PC-9 (cell line): ENCODE measurements at regions not wholly inside any gene's neighbourhood (a gene's known extent, or its start where the extent isn't known, plus 50 kb on each side); places are given as distances from the start of the nearest gene placed in this dataset.

ENCODE experiments used
- BruUV-seq: library from RNA; stranded (reverse); fragments of 400-500 nt; replicated peaks from 2 replicates; lab custom pipeline; 2021; lab: Mats Ljungman, UMichigan
- CTCF ChIA-PET: fragments of 300-600 bp; sonication (Branson Sonifier 250); formaldehyde crosslinking; loops from one replicate; lab custom pipeline; 2022; ENCODE audit warnings: antibody characterized with exemption; lab: Charles Lee
- POLR2A ChIA-PET: fragments of 300-600 bp; sonication (Branson Sonifier 250); formaldehyde crosslinking; loops from one replicate; lab custom pipeline; 2022; ENCODE audit warnings: antibody characterized with exemption; ENCODE audit not compliant: unreplicated experiment; lab: Charles Lee
- DNase-seq, 2 experiments: peaks; one replicate each; pipeline versions ENCODE4 v3.0.0 to v3.0.0-alpha.2; 2015 to 2022; ENCODE audit warnings: mixed read lengths in 1 of 2
- H2AFZ ChIP-seq: fragments of 200-600 bp; sonication (generic); 2 replicates; pipeline ENCODE4 v1.8.1; 2017; ENCODE audit warnings: antibody characterized with exemption
- H3F3A ChIP-seq: fragments of 200-600 bp; sonication (generic); 2 replicates; pipeline ENCODE4 v1.8.1; 2017; ENCODE audit warnings: antibody characterized with exemption, mild to moderate bottlenecking, low read depth; ENCODE audit not compliant: insufficient read depth
- H3K27ac ChIP-seq: fragments of 200-600 bp; sonication (generic); 2 replicates; pipeline ENCODE4 v1.6.1; 2016; ENCODE audit warnings: mixed run types
- H3K27me3 ChIP-seq: fragments of 200-600 bp; sonication (generic); 2 replicates; pipeline ENCODE4 v1.6.1; 2016; ENCODE audit warnings: low read depth, mixed run types; ENCODE audit not compliant: insufficient read depth
- H3K36me3 ChIP-seq: fragments of 200-600 bp; sonication (generic); 2 replicates; pipeline ENCODE4 v1.6.1; 2016; ENCODE audit warnings: low read depth, mixed run types
- H3K4me1 ChIP-seq: fragments of 200-600 bp; sonication (generic); replicated peaks from 2 replicates; pipeline ENCODE4 v1.6.1; 2016; ENCODE audit warnings: mixed run types; ENCODE audit not compliant: insufficient read depth
- H3K4me2 ChIP-seq: fragments of 200-600 bp; sonication (generic); 2 replicates; pipeline ENCODE4 v1.6.1; 2017; ENCODE audit warnings: mixed run types
- H3K4me3 ChIP-seq: fragments of 200-600 bp; sonication (generic); 2 replicates; pipeline ENCODE4 v1.6.1; 2016; ENCODE audit warnings: mixed run types
- H3K79me2 ChIP-seq: fragments of 200-600 bp; sonication (generic); 2 replicates; pipeline ENCODE4 v1.6.1; 2017; ENCODE audit warnings: low read depth, mixed run types
- H3K9me2 ChIP-seq: fragments of 200-600 bp; sonication (generic); 2 replicates; pipeline ENCODE4 v1.8.1; 2017; ENCODE audit warnings: mild to moderate bottlenecking; ENCODE audit not compliant: insufficient read depth
- H3K9me3 ChIP-seq: fragments of 200-600 bp; sonication (generic); 2 replicates; pipeline ENCODE4 v1.8.1; 2016; ENCODE audit warnings: low read depth; ENCODE audit not compliant: insufficient read depth
- H4K20me1 ChIP-seq: fragments of 200-600 bp; sonication (generic); 2 replicates; pipeline ENCODE4 v1.8.1; 2017; ENCODE audit not compliant: insufficient read depth
- CTCF ChIP-seq: fragments of 200-600 bp; sonication (generic); conservative IDR thresholded peaks from 2 replicates; pipeline ENCODE4 v1.6.1; 2017; ENCODE audit warnings: mixed run types, antibody characterized with exemption, mild to moderate bottlenecking, moderate library complexity
- EZH2 ChIP-seq: fragments of 200-600 bp; sonication (generic); IDR thresholded peaks from 2 replicates; pipeline ENCODE4 v1.8.0; 2017; ENCODE audit warnings: antibody characterized with exemption, low read depth
- intact Hi-C: fragments of 100-400 bp; cut with micrococcal nuclease; formaldehyde crosslinking; loops from one replicate; pipeline ENCODE4 v1.10.0; 2022; ENCODE audit not compliant: unreplicated experiment

- Histone ChIP-seq H3K4me2 (peak overlapping the region; percentile 100), H3K36me3 (peaks cover 20% of the 10 kb centered on the region), H3K9me2 (no peaks in the 10 kb centered on the region), H3K9me3 (no peaks in the 10 kb centered on the region), H3F3A (peaks cover 35% of the 10 kb centered on the region), H4K20me1 (peaks cover 36% of the 10 kb centered on the region), H3K4me1 (peaks cover 48% of the 10 kb centered on the region), H3K4me3 (peak overlapping the region; percentile 100), H3K79me2 (peaks cover 59% of the 10 kb centered on the region), H2AFZ (no peak overlapping the region), H3K27ac (peak overlapping the region; percentile 54), H3K27me3 (no peaks in the 10 kb centered on the region)
- ChIA-PET CTCF (interaction anchor here (0.5 to 1.0 kb wide), 2 partner anchors 343 to 711 kb away, joined by 4 to 5 read pairs; no protein-coding TSS in a partner anchor), POLR2A (interaction anchor here (0.7 to 0.9 kb wide), 2 partner anchors 42 to 158 kb away, joined by 8 to 24 read pairs; a partner anchor contains a TSS)
- intact Hi-C loops = no loop called here
- TF ChIP-seq EZH2 (no peak), CTCF (no peak)
- no TSS peak for BruUV-seq
- peak in 1 of 2 experiments; percentile 70 for DNase-seq
These were observed 55.3 kb upstream of the BOLA1 start for GRCh38 chr1:149844101-149844500.

GRCh38 chr1:149844650-149845255 is 54.6 kb upstream of the BOLA1 start:
- no peaks in the 10 kb centered on the region for H3K9me3 ChIP-seq
- intact Hi-C loops = no loop called here
- peaks cover 20% of the 10 kb centered on the region for H3K36me3 ChIP-seq
- H2AFZ ChIP-seq = no peak overlapping the region
- peaks cover 41% of the 10 kb centered on the region for H3F3A ChIP-seq
- H3K27me3 ChIP-seq = no peaks in the 10 kb centered on the region
- H3K4me3 ChIP-seq = peak overlapping the region; percentile 100
- POLR2A ChIA-PET = no interaction called here
- H3K79me2 ChIP-seq = peaks cover 65% of the 10 kb centered on the region
- no peaks in the 10 kb centered on the region for H3K9me2 ChIP-seq
- H3K27ac ChIP-seq = peak overlapping the region; percentile 23; the same call in 1 of the 2 replicates
- CTCF ChIA-PET = interaction anchor here (0.5 to 0.7 kb wide), 2 partner anchors 342 to 710 kb away, joined by 3 to 5 read pairs; no protein-coding TSS in a partner anchor
- peak overlapping the region; percentile 100 for H3K4me2 ChIP-seq
- no TSS peak for BruUV-seq
- TF ChIP-seq CTCF (no peak), EZH2 (no peak)
- peaks cover 40% of the 10 kb centered on the region for H4K20me1 ChIP-seq
- H3K4me1 ChIP-seq = peaks cover 54% of the 10 kb centered on the region
- no peak for DNase-seq

GRCh38 chr1:149845416-149845815 is 54.0 kb upstream of the BOLA1 start:
- H3K9me3 ChIP-seq = no peaks in the 10 kb centered on the region
- no peak overlapping the region for H2AFZ ChIP-seq
- peak overlapping the region; percentile 100; the same call in 1 of the 2 replicates for H3K4me3 ChIP-seq
- no TSS peak for BruUV-seq
- H4K20me1 ChIP-seq = peaks cover 43% of the 10 kb centered on the region
- H3K79me2 ChIP-seq = peaks cover 69% of the 10 kb centered on the region
- ChIA-PET CTCF (interaction anchor here (0.7 kb wide), 1 partner anchor 342 kb away, joined by 3 read pairs; no protein-coding TSS in a partner anchor), POLR2A (no interaction called here)
- H3K27ac ChIP-seq = no peak overlapping the region
- DNase-seq = no peak
- intact Hi-C loops = no loop called here
- H3F3A ChIP-seq = peaks cover 45% of the 10 kb centered on the region
- H3K9me2 ChIP-seq = no peaks in the 10 kb centered on the region
- peaks cover 20% of the 10 kb centered on the region for H3K36me3 ChIP-seq
- H3K27me3 ChIP-seq = no peaks in the 10 kb centered on the region
- H3K4me1 ChIP-seq = peaks cover 54% of the 10 kb centered on the region
- TF ChIP-seq EZH2 (no peak), CTCF (no peak)
- peak overlapping the region; percentile 100 for H3K4me2 ChIP-seq
